ENCODE measurements at regions not wholly inside any gene's neighbourhood (a gene's known extent, or its start where the extent isn't known, plus 50 kb on each side); places are given as distances from the start of the nearest gene placed in this dataset.
"Not testable (repeated sequence)": the region's sequence is repeated elsewhere in the genome, so short reads cannot be mapped to it uniquely, and the experiment has no call there.

GRCh38 chr3:26292780-26293179 lies 329.8 kb upstream of the LRRC3B start:
- H3K79me1 ChIP-seq (ENCODE audit: low read length): no peaks in the 10 kb centered on the region
- H3K4ac ChIP-seq (ENCODE audit: low read depth, low read length): no peak overlapping the region
- WGBS (ENCODE audit: extremely low coverage, insufficient coverage, low lambda C conversion rate): no CpG with 5 or more reads among the region's 1 CpG
- H3K4me1 ChIP-seq (ENCODE audit: control insufficient read depth, low read depth, low read length): no peaks in the 10 kb centered on the region
- no peaks in the 10 kb centered on the region for H3K36me3 ChIP-seq (ENCODE audit: control insufficient read depth, insufficient read depth, low read length)
- H3K27ac ChIP-seq (ENCODE audit: low read depth, low read length): no peak overlapping the region
- H3K79me2 ChIP-seq (ENCODE audit: control insufficient read depth, insufficient read depth, low read length): no peaks in the 10 kb centered on the region
- no peak overlapping the region for H4K8ac ChIP-seq (ENCODE audit: low read depth, low read length)
- H3K9ac ChIP-seq (ENCODE audit: low read length): no peak overlapping the region
- no peak for DNase-seq
- H2BK5ac ChIP-seq (ENCODE audit: low read length): no peak overlapping the region
- no peak overlapping the region for H2BK15ac ChIP-seq (replicated peaks; ENCODE audit: low read depth)
- H3K56ac ChIP-seq (ENCODE audit: low read length): no peak overlapping the region
- no peak overlapping the region for H4K5ac ChIP-seq (ENCODE audit: low read length)
- H3K18ac ChIP-seq (ENCODE audit: low read length): no peak overlapping the region
- no peak overlapping the region for H2BK120ac ChIP-seq (ENCODE audit: low read depth, low read length)
- H3K4me2 ChIP-seq (ENCODE audit: low read length): no peak overlapping the region
- H3K23ac ChIP-seq (ENCODE audit: low read length): no peak overlapping the region
- H3K4me3 ChIP-seq (ENCODE audit: low read length): no peak overlapping the region
- no peaks in the 10 kb centered on the region for H3K27me3 ChIP-seq (ENCODE audit: insufficient read depth, low read length, poor library complexity)
- no peak overlapping the region for H2AK5ac ChIP-seq (ENCODE audit: low read length)

- Histone ChIP-seq H3K9ac (ENCODE audit: low read length) (no peak overlapping the region), H2BK15ac (replicated peaks; ENCODE audit: low read depth) (no peak overlapping the region), H3K23ac (ENCODE audit: low read length) (no peak overlapping the region), H2BK120ac (ENCODE audit: low read depth, low read length) (no peak overlapping the region), H3K27ac (ENCODE audit: low read depth, low read length) (no peak overlapping the region), H4K5ac (ENCODE audit: low read length) (no peak overlapping the region), H3K36me3 (ENCODE audit: control insufficient read depth, insufficient read depth, low read length) (no peaks in the 10 kb centered on the region), H3K79me2 (ENCODE audit: control insufficient read depth, insufficient read depth, low read length) (no peaks in the 10 kb centered on the region), H3K27me3 (ENCODE audit: insufficient read depth, low read length, poor library complexity) (no peaks in the 10 kb centered on the region), H2BK5ac (ENCODE audit: low read length) (no peak overlapping the region), H3K4me3 (ENCODE audit: low read length) (no peak overlapping the region), H3K79me1 (ENCODE audit: low read length) (no peaks in the 10 kb centered on the region), H3K4ac (ENCODE audit: low read depth, low read length) (no peak overlapping the region), H3K18ac (ENCODE audit: low read length) (no peak overlapping the region), H3K4me2 (ENCODE audit: low read length) (no peak overlapping the region), H3K56ac (ENCODE audit: low read length) (no peak overlapping the region), H3K4me1 (ENCODE audit: control insufficient read depth, low read depth, low read length) (no peaks in the 10 kb centered on the region), H2AK5ac (ENCODE audit: low read length) (no peak overlapping the region), H4K8ac (ENCODE audit: low read depth, low read length) (no peak overlapping the region)
- no peak for DNase-seq
Observed at GRCh38 chr3:26293329-26293844, 329.2 kb upstream of the LRRC3B start.

- H3K4me2 ChIP-seq (ENCODE audit: low read length): no peak overlapping the region
- no peaks in the 10 kb centered on the region for H3K4me1 ChIP-seq (ENCODE audit: control insufficient read depth, low read depth, low read length)
- no peaks in the 10 kb centered on the region for H3K36me3 ChIP-seq (ENCODE audit: control insufficient read depth, insufficient read depth, low read length)
- H2BK5ac ChIP-seq (ENCODE audit: low read length): no peak overlapping the region
- no peak overlapping the region for H2AK5ac ChIP-seq (ENCODE audit: low read length)
- no peak overlapping the region for H3K4me3 ChIP-seq (ENCODE audit: low read length)
- no peak overlapping the region for H4K5ac ChIP-seq (ENCODE audit: low read length)
- no CpG with 5 or more reads among the region's 5 CpGs for WGBS (ENCODE audit: extremely low coverage, insufficient coverage, low lambda C conversion rate)
- no peak overlapping the region for H3K9ac ChIP-seq (ENCODE audit: low read length)
- no peak overlapping the region for H3K18ac ChIP-seq (ENCODE audit: low read length)
- no peak overlapping the region for H4K8ac ChIP-seq (ENCODE audit: low read depth, low read length)
- no peak overlapping the region for H3K56ac ChIP-seq (ENCODE audit: low read length)
- H2BK15ac ChIP-seq (replicated peaks; ENCODE audit: low read depth): no peak overlapping the region
- no peak overlapping the region for H3K23ac ChIP-seq (ENCODE audit: low read length)
- no peaks in the 10 kb centered on the region for H3K79me2 ChIP-seq (ENCODE audit: control insufficient read depth, insufficient read depth, low read length)
- H3K79me1 ChIP-seq (ENCODE audit: low read length): no peaks in the 10 kb centered on the region
- H3K4ac ChIP-seq (ENCODE audit: low read depth, low read length): no peak overlapping the region
- H3K27ac ChIP-seq (ENCODE audit: low read depth, low read length): no peak overlapping the region
- no peak overlapping the region for H2BK120ac ChIP-seq (ENCODE audit: low read depth, low read length)
- no peaks in the 10 kb centered on the region for H3K27me3 ChIP-seq (ENCODE audit: insufficient read depth, low read length, poor library complexity)
- DNase-seq: no peak
Observed at GRCh38 chr3:26307192-26307591, 315.4 kb upstream of the LRRC3B start.

- H2BK5ac ChIP-seq (ENCODE audit: low read length): no peak overlapping the region
- no CpG with 5 or more reads among the region's 3 CpGs for WGBS (ENCODE audit: extremely low coverage, insufficient coverage, low lambda C conversion rate)
- no peak overlapping the region for H3K9ac ChIP-seq (ENCODE audit: low read length)
- no peaks in the 10 kb centered on the region for H3K79me2 ChIP-seq (ENCODE audit: control insufficient read depth, insufficient read depth, low read length)
- H2BK120ac ChIP-seq (ENCODE audit: low read depth, low read length): peak overlapping the region; percentile 82
- DNase-seq: no peak
- no peak overlapping the region for H3K4me2 ChIP-seq (ENCODE audit: low read length)
- H3K4me1 ChIP-seq (ENCODE audit: control insufficient read depth, low read depth, low read length): no peaks in the 10 kb centered on the region
- H3K18ac ChIP-seq (ENCODE audit: low read length): no peak overlapping the region
- H4K5ac ChIP-seq (ENCODE audit: low read length): no peak overlapping the region
- H3K79me1 ChIP-seq (ENCODE audit: low read length): no peaks in the 10 kb centered on the region
- H3K4me3 ChIP-seq (ENCODE audit: low read length): no peak overlapping the region
- H3K23ac ChIP-seq (ENCODE audit: low read length): no peak overlapping the region
- H3K27ac ChIP-seq (ENCODE audit: low read depth, low read length): no peak overlapping the region
- H2AK5ac ChIP-seq (ENCODE audit: low read length): no peak overlapping the region
- no peak overlapping the region for H3K4ac ChIP-seq (ENCODE audit: low read depth, low read length)
- H3K27me3 ChIP-seq (ENCODE audit: insufficient read depth, low read length, poor library complexity): no peaks in the 10 kb centered on the region
- no peak overlapping the region for H3K56ac ChIP-seq (ENCODE audit: low read length)
- no peak overlapping the region for H4K8ac ChIP-seq (ENCODE audit: low read depth, low read length)
- H2BK15ac ChIP-seq (replicated peaks; ENCODE audit: low read depth): no peak overlapping the region
- no peaks in the 10 kb centered on the region for H3K36me3 ChIP-seq (ENCODE audit: control insufficient read depth, insufficient read depth, low read length)
Observed at GRCh38 chr3:26307787-26308186, 314.8 kb upstream of the LRRC3B start.

GRCh38 chr3:26308454-26308853 lies 314.1 kb upstream of the LRRC3B start:
- no peak overlapping the region for H3K18ac ChIP-seq (ENCODE audit: low read length)
- WGBS (ENCODE audit: extremely low coverage, insufficient coverage, low lambda C conversion rate): no CpG with 5 or more reads among the region's 3 CpGs
- H3K79me1 ChIP-seq (ENCODE audit: low read length): no peaks in the 10 kb centered on the region
- peak overlapping the region; percentile 12 for H3K27ac ChIP-seq (ENCODE audit: low read depth, low read length)
- H3K4ac ChIP-seq (ENCODE audit: low read depth, low read length): no peak overlapping the region
- H3K56ac ChIP-seq (ENCODE audit: low read length): no peak overlapping the region
- no peaks in the 10 kb centered on the region for H3K4me1 ChIP-seq (ENCODE audit: control insufficient read depth, low read depth, low read length)
- no peak overlapping the region for H3K23ac ChIP-seq (ENCODE audit: low read length)
- no peak overlapping the region for H3K4me3 ChIP-seq (ENCODE audit: low read length)
- H2BK15ac ChIP-seq (replicated peaks; ENCODE audit: low read depth): no peak overlapping the region
- H3K79me2 ChIP-seq (ENCODE audit: control insufficient read depth, insufficient read depth, low read length): no peaks in the 10 kb centered on the region
- no peak overlapping the region for H2AK5ac ChIP-seq (ENCODE audit: low read length)
- no peak overlapping the region for H2BK120ac ChIP-seq (ENCODE audit: low read depth, low read length)
- no peak for DNase-seq
- H3K27me3 ChIP-seq (ENCODE audit: insufficient read depth, low read length, poor library complexity): no peaks in the 10 kb centered on the region
- no peaks in the 10 kb centered on the region for H3K36me3 ChIP-seq (ENCODE audit: control insufficient read depth, insufficient read depth, low read length)
- no peak overlapping the region for H4K5ac ChIP-seq (ENCODE audit: low read length)
- no peak overlapping the region for H2BK5ac ChIP-seq (ENCODE audit: low read length)
- no peak overlapping the region for H3K9ac ChIP-seq (ENCODE audit: low read length)
- H3K4me2 ChIP-seq (ENCODE audit: low read length): no peak overlapping the region
- no peak overlapping the region for H4K8ac ChIP-seq (ENCODE audit: low read depth, low read length)

GRCh38 chr3:26309536-26309935 lies 313.0 kb upstream of the LRRC3B start:
- H3K23ac ChIP-seq (ENCODE audit: low read length); H3K36me3 ChIP-seq (ENCODE audit: control insufficient read depth, insufficient read depth, low read length); H2BK15ac ChIP-seq (replicated peaks; ENCODE audit: low read depth); H4K8ac ChIP-seq (ENCODE audit: low read depth, low read length); H3K4me1 ChIP-seq (ENCODE audit: control insufficient read depth, low read depth, low read length); H3K4me3 ChIP-seq (ENCODE audit: low read length); H3K56ac ChIP-seq (ENCODE audit: low read length); H2AK5ac ChIP-seq (ENCODE audit: low read length); H3K18ac ChIP-seq (ENCODE audit: low read length); H2BK120ac ChIP-seq (ENCODE audit: low read depth, low read length); H3K4ac ChIP-seq (ENCODE audit: low read depth, low read length); H3K27me3 ChIP-seq (ENCODE audit: insufficient read depth, low read length, poor library complexity); H4K5ac ChIP-seq (ENCODE audit: low read length); H3K79me1 ChIP-seq (ENCODE audit: low read length); H2BK5ac ChIP-seq (ENCODE audit: low read length); H3K79me2 ChIP-seq (ENCODE audit: control insufficient read depth, insufficient read depth, low read length); H3K27ac ChIP-seq (ENCODE audit: low read depth, low read length); DNase-seq; H3K9ac ChIP-seq (ENCODE audit: low read length); H3K4me2 ChIP-seq (ENCODE audit: low read length): not testable (repeated sequence)
- no CpG with 5 or more reads among the region's 1 CpG for WGBS (ENCODE audit: extremely low coverage, insufficient coverage, low lambda C conversion rate)

Data from mesendoderm (in vitro differentiated cells).